ENCODE measurements at regions not wholly inside any gene's neighbourhood (a gene's known extent, or its start where the extent isn't known, plus 50 kb on each side); places are given as distances from the start of the nearest gene placed in this dataset.

GRCh38 chr1:191624044-191624443 is 534.2 kb upstream of the RGS18 start:
- in situ Hi-C loops (cut with HindIII; ENCODE audit: low pct_unique_long_range_greater_than_20kb, low sequenced_read_pairs) = no loop called here

GRCh38 chr1:191629836-191630235 is 528.4 kb upstream of the RGS18 start:
- DNase-seq (ENCODE audit: low read depth) = no peak
- in situ Hi-C loops (cut with HindIII; ENCODE audit: low pct_unique_long_range_greater_than_20kb, low sequenced_read_pairs) = no loop called here

More at GRCh38 chr1:191624044-191624443, 534.2 kb upstream of the RGS18 start:
- no peak for DNase-seq (ENCODE audit: low read depth)

GRCh38 chr1:191634801-191635508 is 523.3 kb upstream of the RGS18 start:
- DNase-seq (ENCODE audit: low read depth) = no peak
- in situ Hi-C loops (cut with HindIII; ENCODE audit: low pct_unique_long_range_greater_than_20kb, low sequenced_read_pairs) = no loop called here

GRCh38 chr1:191636345-191636744 is 521.9 kb upstream of the RGS18 start:
- DNase-seq (ENCODE audit: low read depth) = no peak

GRCh38 chr1:191641420-191642260 is 516.6 kb upstream of the RGS18 start:
- peak; percentile 63 for DNase-seq (ENCODE audit: low read depth)
- in situ Hi-C loops (cut with HindIII; ENCODE audit: low pct_unique_long_range_greater_than_20kb, low sequenced_read_pairs) = no loop called here

More at GRCh38 chr1:191636345-191636744, 521.9 kb upstream of the RGS18 start:
- in situ Hi-C loops (cut with HindIII; ENCODE audit: low pct_unique_long_range_greater_than_20kb, low sequenced_read_pairs) = no loop called here

GRCh38 chr1:191643060-191643459 is 515.2 kb upstream of the RGS18 start:
- in situ Hi-C loops (cut with HindIII; ENCODE audit: low pct_unique_long_range_greater_than_20kb, low sequenced_read_pairs) = no loop called here
- no peak for DNase-seq (ENCODE audit: low read depth)

- DNase-seq (ENCODE audit: low read depth) = no peak
- in situ Hi-C loops (cut with HindIII; ENCODE audit: low pct_unique_long_range_greater_than_20kb, low sequenced_read_pairs) = no loop called here
Measured at GRCh38 chr1:191648939-191649338, 509.3 kb upstream of the RGS18 start.

- in situ Hi-C loops (cut with HindIII; ENCODE audit: low pct_unique_long_range_greater_than_20kb, low sequenced_read_pairs) = no loop called here
- DNase-seq (ENCODE audit: low read depth) = no peak
Measured at GRCh38 chr1:191662051-191662450, 496.2 kb upstream of the RGS18 start.

- DNase-seq (ENCODE audit: low read depth) = no peak
- in situ Hi-C loops (cut with HindIII; ENCODE audit: low pct_unique_long_range_greater_than_20kb, low sequenced_read_pairs) = no loop called here
Measured at GRCh38 chr1:191662746-191663145, 495.5 kb upstream of the RGS18 start.

- DNase-seq (ENCODE audit: low read depth) = no peak
- in situ Hi-C loops (cut with HindIII; ENCODE audit: low pct_unique_long_range_greater_than_20kb, low sequenced_read_pairs) = no loop called here
Measured at GRCh38 chr1:191668525-191668924, 489.7 kb upstream of the RGS18 start.

GRCh38 chr1:191669629-191670028 is 488.6 kb upstream of the RGS18 start:
- in situ Hi-C loops (cut with HindIII; ENCODE audit: low pct_unique_long_range_greater_than_20kb, low sequenced_read_pairs) = no loop called here
- DNase-seq (ENCODE audit: low read depth) = no peak

- in situ Hi-C loops (cut with HindIII; ENCODE audit: low pct_unique_long_range_greater_than_20kb, low sequenced_read_pairs) = no loop called here
- DNase-seq (ENCODE audit: low read depth) = no peak
Measured at GRCh38 chr1:191671236-191671635, 487.0 kb upstream of the RGS18 start.

- in situ Hi-C loops (cut with HindIII; ENCODE audit: low pct_unique_long_range_greater_than_20kb, low sequenced_read_pairs) = no loop called here
- no peak for DNase-seq (ENCODE audit: low read depth)
Measured at GRCh38 chr1:191674626-191675179, 483.6 kb upstream of the RGS18 start.

- in situ Hi-C loops (cut with HindIII; ENCODE audit: low pct_unique_long_range_greater_than_20kb, low sequenced_read_pairs) = no loop called here
- DNase-seq (ENCODE audit: low read depth) = no peak
Measured at GRCh38 chr1:191675856-191676783, 482.1 kb upstream of the RGS18 start.

- DNase-seq (ENCODE audit: low read depth) = no peak
- in situ Hi-C loops (cut with HindIII; ENCODE audit: low pct_unique_long_range_greater_than_20kb, low sequenced_read_pairs) = no loop called here
Measured at GRCh38 chr1:191685669-191686068, 472.6 kb upstream of the RGS18 start.

GRCh38 chr1:191687721-191688120 is 470.5 kb upstream of the RGS18 start:
- in situ Hi-C loops (cut with HindIII; ENCODE audit: low pct_unique_long_range_greater_than_20kb, low sequenced_read_pairs) = no loop called here
- DNase-seq (ENCODE audit: low read depth) = no peak

- in situ Hi-C loops (cut with HindIII; ENCODE audit: low pct_unique_long_range_greater_than_20kb, low sequenced_read_pairs) = no loop called here
- no peak for DNase-seq (ENCODE audit: low read depth)
Measured at GRCh38 chr1:191690931-191691330, 467.3 kb upstream of the RGS18 start.

- DNase-seq (ENCODE audit: low read depth) = no peak
- in situ Hi-C loops (cut with HindIII; ENCODE audit: low pct_unique_long_range_greater_than_20kb, low sequenced_read_pairs) = no loop called here
Measured at GRCh38 chr1:191693797-191694196, 464.5 kb upstream of the RGS18 start.
